GM12872 (cell line): ENCODE measurements at regions not wholly inside any gene's neighbourhood (a gene's known extent, or its start where the extent isn't known, plus 50 kb on each side); places are given as distances from the start of the nearest gene placed in this dataset.

Experiments
- CTCF ChIP-seq: IDR thresholded peaks from 3 replicates; pipeline ENCODE4 v1.5.1; 2011; ENCODE audit warnings: low read depth, mild to moderate bottlenecking, low read length, moderate library complexity; ENCODE audit not compliant: insufficient read depth

GRCh38 chr7:136174477-136175125 lies 197.4 kb upstream of the MTPN start:
- no peak for TF ChIP-seq CTCF

GRCh38 chr7:136173874-136174273 lies 196.7 kb upstream of the MTPN start:
- no peak for TF ChIP-seq CTCF

GRCh38 chr7:136171233-136171632 lies 194.1 kb upstream of the MTPN start:
- no peak for TF ChIP-seq CTCF

GRCh38 chr7:136168821-136169220 lies 191.7 kb upstream of the MTPN start:
- no peak for TF ChIP-seq CTCF

- no peak for TF ChIP-seq CTCF
Observed at GRCh38 chr7:136167991-136168390, 190.8 kb upstream of the MTPN start.

- no peak for TF ChIP-seq CTCF
Observed at GRCh38 chr7:136166521-136166920, 189.4 kb upstream of the MTPN start.

GRCh38 chr7:136163340-136163801 lies 186.2 kb upstream of the MTPN start:
- TF ChIP-seq CTCF: no peak
